CD4-positive, alpha-beta memory T cell (primary cell): ENCODE measurements at regions not wholly inside any gene's neighbourhood (a gene's known extent, or its start where the extent isn't known, plus 50 kb on each side); places are given as distances from the start of the nearest gene placed in this dataset.
"Not testable (repeated sequence)": the region's sequence is repeated elsewhere in the genome, so short reads cannot be mapped to it uniquely, and the experiment has no call there.

Experiments used
- CTCF ChIA-PET: fragments of 350-600 bp; sonication (Branson Sonifier 250); formaldehyde crosslinking; loops from one replicate; lab custom pipeline; 2021; ENCODE audit warnings: inconsistent platforms; ENCODE audit not compliant: partially characterized antibody; lab: Charles Lee
- POLR2A ChIA-PET: fragments of 350-600 bp; sonication (Branson Sonifier 250); formaldehyde crosslinking; loops from one replicate; lab custom pipeline; 2021; ENCODE audit not compliant: partially characterized antibody; lab: Charles Lee
- DNase-seq, 5 donors: peaks; one replicate each; pipeline versions ENCODE4 v3.0.0 to v3.0.0-alpha.2; 2020 to 2022; ENCODE audit warnings: mixed read lengths in 1 of 5
- H3K27ac ChIP-seq: one replicate; pipeline ENCODE4 v1.7.0; 2013; ENCODE audit warnings: low read depth, low read length
- H3K27me3 ChIP-seq: 2 replicates; pipeline ENCODE4 v1.7.0; 2013; ENCODE audit warnings: mild to moderate bottlenecking, low read length, moderate library complexity; ENCODE audit not compliant: insufficient read depth
- H3K36me3 ChIP-seq: 2 replicates; pipeline ENCODE4 v1.7.0; 2013; ENCODE audit warnings: mild to moderate bottlenecking, low read length, moderate library complexity; ENCODE audit not compliant: insufficient read depth
- H3K4me1 ChIP-seq: 2 replicates; pipeline ENCODE4 v1.7.0; 2013; ENCODE audit warnings: mild to moderate bottlenecking, low read length, moderate library complexity; ENCODE audit not compliant: insufficient read depth
- H3K4me3 ChIP-seq, 2 donors: one replicate each; pipeline ENCODE4 v1.7.0; 2013; ENCODE audit warnings: low read length in 2 of 2, mild to moderate bottlenecking in 1 of 2
- H3K9me3 ChIP-seq, 2 donors: one replicate each; pipeline ENCODE4 v1.7.0; 2013; ENCODE audit warnings: low read length in 2 of 2, control low read depth in 1 of 2; ENCODE audit not compliant: control insufficient read depth in 1 of 2
- H3K27ac Mint-ChIP-seq, 7 donors: one replicate each; pipeline ENCODE4 v1.8.0; 2020 to 2021; ENCODE audit warnings: mixed read lengths in 7 of 7, mild to moderate bottlenecking in 6 of 7, inconsistent platforms in 3 of 7, moderate library complexity in 3 of 7
- H3K27me3 Mint-ChIP-seq, 2 donors: one replicate each; pipeline ENCODE4 v1.8.0; 2020 to 2021; ENCODE audit warnings: mixed read lengths in 2 of 2
- H3K36me3 Mint-ChIP-seq, 2 donors: one replicate each; pipeline ENCODE4 v1.8.0; 2020 to 2021; ENCODE audit warnings: mixed read lengths in 2 of 2, inconsistent platforms in 1 of 2, mild to moderate bottlenecking in 1 of 2
- H3K4me1 Mint-ChIP-seq, 4 donors: one replicate each; pipeline ENCODE4 v1.8.0; 2020 to 2021; ENCODE audit warnings: mixed read lengths in 4 of 4, mild to moderate bottlenecking in 1 of 4
- H3K4me3 Mint-ChIP-seq, 8 donors: one replicate each; pipeline ENCODE4 v1.8.0; 2020 to 2021; ENCODE audit warnings: mixed read lengths in 8 of 8, mild to moderate bottlenecking in 7 of 8, moderate library complexity in 6 of 8, inconsistent platforms in 3 of 8
- H3K9me3 Mint-ChIP-seq, 8 donors: one replicate each; pipeline ENCODE4 v1.8.0; 2020 to 2021; ENCODE audit warnings: mixed read lengths in 8 of 8, mild to moderate bottlenecking in 5 of 8, inconsistent platforms in 3 of 8, moderate library complexity in 1 of 8
- intact Hi-C: fragments of 100-400 bp; cut with micrococcal nuclease; formaldehyde crosslinking; loops from one replicate; pipeline ENCODE4 v1.15.1; 2023

- H3K9me3 ChIP-seq = no peaks in the 10 kb centered on the region
- no peaks in the 10 kb centered on the region for H3K4me1 Mint-ChIP-seq
- no peak overlapping the region for H3K4me3 ChIP-seq
- H3K4me3 Mint-ChIP-seq = no peak overlapping the region
- no peaks in the 10 kb centered on the region for H3K36me3 Mint-ChIP-seq
- ChIA-PET CTCF (no interaction called here), POLR2A (no interaction called here)
- H3K9me3 Mint-ChIP-seq = no peaks in the 10 kb centered on the region
- no peak overlapping the region for H3K27ac Mint-ChIP-seq
- H3K4me1 ChIP-seq = no peaks in the 10 kb centered on the region
- H3K27me3 Mint-ChIP-seq = peaks cover 7 to 10% of the 10 kb centered on the region in 2 donors
- no peaks in the 10 kb centered on the region for H3K27me3 ChIP-seq
- no peak overlapping the region for H3K27ac ChIP-seq
- DNase-seq = no peak
- no peaks in the 10 kb centered on the region for H3K36me3 ChIP-seq
- intact Hi-C loops = no loop called here
Measured at GRCh38 chr21:33139084-33139483, 69.1 kb downstream of the OLIG1 start.

GRCh38 chr21:33140288-33140687, 70.3 kb downstream of the OLIG1 start:
- Mint-ChIP-seq H3K9me3 (no peaks in the 10 kb centered on the region), H3K36me3 (no peaks in the 10 kb centered on the region), H3K27me3 (peaks cover 9 to 10% of the 10 kb centered on the region in 2 donors), H3K27ac (no peak overlapping the region), H3K4me1 (no peaks in the 10 kb centered on the region), H3K4me3 (no peak overlapping the region)
- Histone ChIP-seq H3K4me3 (no peak overlapping the region), H3K36me3 (no peaks in the 10 kb centered on the region), H3K4me1 (no peaks in the 10 kb centered on the region), H3K27ac (no peak overlapping the region), H3K9me3 (no peaks in the 10 kb centered on the region), H3K27me3 (no peaks in the 10 kb centered on the region)
- CTCF ChIA-PET = no interaction called here
- intact Hi-C loops = no loop called here
- POLR2A ChIA-PET = no interaction called here
- DNase-seq = no peak

- Histone ChIP-seq H3K27me3 (no peaks in the 10 kb centered on the region), H3K4me3 (no peak overlapping the region), H3K36me3 (no peaks in the 10 kb centered on the region), H3K4me1 (no peaks in the 10 kb centered on the region), H3K27ac (no peak overlapping the region), H3K9me3 (no peaks in the 10 kb centered on the region)
- intact Hi-C loops = no loop called here
- H3K27ac Mint-ChIP-seq = no peak overlapping the region
- H3K36me3 Mint-ChIP-seq = no peaks in the 10 kb centered on the region
- H3K27me3 Mint-ChIP-seq = peaks cover 13% of the 10 kb centered on the region in 2 donors
- CTCF ChIA-PET = no interaction called here
- DNase-seq = no peak
- no peak overlapping the region for H3K4me3 Mint-ChIP-seq
- POLR2A ChIA-PET = interaction anchor here (1.4 kb wide), 1 partner anchor 11 kb away, joined by 3 read pairs; no protein-coding TSS in a partner anchor
- H3K9me3 Mint-ChIP-seq = no peaks in the 10 kb centered on the region
- no peaks in the 10 kb centered on the region for H3K4me1 Mint-ChIP-seq
Measured at GRCh38 chr21:33146467-33146866, 76.5 kb downstream of the OLIG1 start.

GRCh38 chr21:33149181-33149580, 79.2 kb downstream of the OLIG1 start:
- no peaks in the 10 kb centered on the region for H3K36me3 Mint-ChIP-seq
- peaks cover 13 to 15% of the 10 kb centered on the region in 2 donors for H3K27me3 Mint-ChIP-seq
- no peaks in the 10 kb centered on the region for H3K27me3 ChIP-seq
- ChIA-PET POLR2A (no interaction called here), CTCF (no interaction called here)
- peaks cover 0 to 3% (median 0%) of the 10 kb centered on the region in 4 donors for H3K4me1 Mint-ChIP-seq
- no peaks in the 10 kb centered on the region for H3K9me3 ChIP-seq
- H3K27ac Mint-ChIP-seq = no peak overlapping the region
- no peak overlapping the region for H3K4me3 Mint-ChIP-seq
- H3K9me3 Mint-ChIP-seq = no peaks in the 10 kb centered on the region
- intact Hi-C loops = no loop called here
- DNase-seq = no peak
- no peak overlapping the region for H3K27ac ChIP-seq
- H3K4me3 ChIP-seq = no peak overlapping the region
- no peaks in the 10 kb centered on the region for H3K4me1 ChIP-seq
- no peaks in the 10 kb centered on the region for H3K36me3 ChIP-seq

DNA sequence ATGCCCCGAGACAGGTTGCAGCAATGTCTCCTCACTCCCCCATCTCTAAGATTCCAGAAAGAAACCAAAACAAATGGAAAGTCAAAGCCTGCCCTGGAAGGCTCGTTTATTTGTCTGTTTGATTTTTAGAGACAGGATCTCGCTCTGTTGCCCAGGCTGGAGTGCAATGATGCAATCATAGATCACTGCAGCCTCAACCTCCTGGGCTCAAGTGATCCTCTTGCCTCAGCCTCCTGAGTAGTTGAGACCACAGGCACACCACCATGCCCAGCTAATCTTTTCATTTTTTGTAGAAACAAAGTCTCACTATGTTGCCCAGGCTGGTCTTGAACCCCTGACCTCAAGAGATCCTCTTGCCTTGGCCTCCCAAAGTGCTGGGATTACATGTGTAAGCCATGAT, 78.8 kb upstream of the IFNAR2 start:
- H3K4me3 Mint-ChIP-seq, H3K27me3 ChIP-seq, H3K9me3 Mint-ChIP-seq, H3K36me3 ChIP-seq, H3K27ac ChIP-seq, H3K4me3 ChIP-seq, H3K9me3 ChIP-seq, H3K4me1 ChIP-seq, intact Hi-C loops, H3K4me1 Mint-ChIP-seq, H3K36me3 Mint-ChIP-seq, DNase-seq, POLR2A ChIA-PET, CTCF ChIA-PET, H3K27ac Mint-ChIP-seq: not testable (repeated sequence)
- H3K27me3 Mint-ChIP-seq = peaks cover 14 to 16% of the 10 kb centered on the region in 2 donors

GRCh38 chr21:33151941-33152731, 77.6 kb upstream of the IFNAR2 start:
- H3K4me3 ChIP-seq = no peak overlapping the region
- H3K4me1 Mint-ChIP-seq = peaks cover 0 to 3% (median under 1%) of the 10 kb centered on the region in 4 donors
- no peaks in the 10 kb centered on the region for H3K9me3 ChIP-seq
- H3K27me3 Mint-ChIP-seq = peaks cover 14 to 19% of the 10 kb centered on the region in 2 donors
- no peak for DNase-seq
- intact Hi-C loops = no loop called here
- CTCF ChIA-PET = no interaction called here
- no peak overlapping the region for H3K27ac Mint-ChIP-seq
- H3K36me3 Mint-ChIP-seq = no peaks in the 10 kb centered on the region
- H3K4me1 ChIP-seq = no peaks in the 10 kb centered on the region
- no peak overlapping the region for H3K4me3 Mint-ChIP-seq
- POLR2A ChIA-PET = no interaction called here
- peaks cover 6% of the 10 kb centered on the region for H3K27me3 ChIP-seq
- H3K36me3 ChIP-seq = no peaks in the 10 kb centered on the region
- no peaks in the 10 kb centered on the region for H3K9me3 Mint-ChIP-seq
- H3K27ac ChIP-seq = no peak overlapping the region

DNA sequence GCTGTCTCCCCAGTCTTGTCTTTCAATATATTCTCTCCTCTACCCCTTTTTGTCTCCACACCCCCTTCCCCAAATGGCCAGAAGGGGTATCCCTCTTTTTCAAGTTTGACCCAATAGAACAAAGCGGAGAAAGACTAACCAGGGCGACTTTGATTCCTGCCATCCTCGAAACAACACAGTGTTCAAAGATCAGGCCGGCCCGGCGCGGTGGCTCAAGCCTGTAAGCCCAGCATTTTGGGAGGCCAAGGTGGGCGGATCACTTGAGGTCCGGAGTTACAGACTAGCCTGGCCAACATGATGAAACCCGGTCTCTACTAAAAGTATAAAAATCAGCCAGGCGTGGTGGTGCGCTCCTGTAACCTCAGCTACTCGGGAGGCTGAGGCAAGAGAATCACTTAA, 77.0 kb upstream of the IFNAR2 start:
- Histone ChIP-seq H3K4me3 (no peak overlapping the region), H3K27me3 (peaks cover 6% of the 10 kb centered on the region), H3K4me1 (no peaks in the 10 kb centered on the region), H3K36me3 (no peaks in the 10 kb centered on the region), H3K9me3 (no peaks in the 10 kb centered on the region), H3K27ac (no peak overlapping the region)
- Mint-ChIP-seq H3K27ac (no peak overlapping the region), H3K4me3 (no peak overlapping the region), H3K9me3 (peaks cover 0 to under 1% (median 0%) of the 10 kb centered on the region in 8 donors), H3K36me3 (no peaks in the 10 kb centered on the region), H3K27me3 (peaks cover 14 to 21% of the 10 kb centered on the region in 2 donors), H3K4me1 (peaks cover 0 to 3% (median under 1%) of the 10 kb centered on the region in 4 donors)
- intact Hi-C loops = no loop called here
- DNase-seq = no peak
- ChIA-PET CTCF (no interaction called here), POLR2A (no interaction called here)
